ENCODE measurements at regions not wholly inside any gene's neighbourhood (a gene's known extent, or its start where the extent isn't known, plus 50 kb on each side); places are given as distances from the start of the nearest gene placed in this dataset.

DNA sequence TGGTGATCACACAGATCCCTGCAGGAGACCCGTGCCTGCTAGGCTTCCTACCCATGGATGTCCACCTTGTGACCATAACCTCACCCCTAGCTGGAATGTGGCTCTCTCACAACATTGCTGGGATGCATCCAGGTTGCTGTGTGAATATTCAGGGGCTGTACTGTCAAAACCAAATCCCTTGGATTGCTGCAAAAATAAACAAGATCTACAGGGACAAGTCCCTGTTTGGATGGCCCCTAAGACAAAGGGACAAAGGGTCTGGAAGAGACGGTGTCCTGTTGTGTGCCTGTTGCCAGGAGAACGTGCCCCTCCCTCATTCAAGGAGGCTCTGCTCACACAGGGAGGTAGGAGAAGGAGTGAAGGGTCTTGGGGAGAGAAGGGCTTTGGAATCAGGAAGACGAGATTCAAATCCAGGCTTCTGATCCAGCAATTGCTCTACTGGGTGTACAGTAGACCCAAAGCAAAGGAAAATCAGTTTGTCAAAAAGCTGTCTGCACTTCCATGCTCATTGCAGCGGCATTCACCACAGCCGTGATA, 89.2 kb upstream of the WASF3 start:
- Histone ChIP-seq H3K27me3 (ENCODE audit: low read length) (no peaks in the 10 kb centered on the region; the same call in 1 of the 2 replicates), H3K4me2 (ENCODE audit: low read depth, low read length, poor library complexity, severe bottlenecking) (no peak overlapping the region)

DNA sequence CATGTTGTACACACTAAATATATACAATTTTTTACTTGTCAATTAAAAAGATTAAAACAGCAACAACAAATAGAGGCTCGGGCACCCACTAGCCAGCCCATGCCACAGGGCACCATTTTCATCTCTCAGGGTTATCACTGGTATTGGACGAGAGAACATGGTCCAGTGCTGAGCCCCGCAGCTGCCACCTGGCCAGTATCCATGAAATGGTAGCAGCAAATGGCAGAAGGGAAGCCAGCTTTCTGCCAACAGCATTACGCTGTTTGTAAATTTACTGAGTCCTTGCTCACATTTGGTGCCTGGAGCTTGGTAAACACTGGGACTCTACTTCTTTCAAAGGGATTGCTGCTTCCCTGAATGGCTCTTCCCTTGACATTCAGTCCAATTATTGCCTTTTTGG, 87.9 kb upstream of the WASF3 start:
- Histone ChIP-seq H3K27ac (ENCODE audit: low read depth, low read length) (no peak overlapping the region), H3F3A (ENCODE audit: insufficient read depth) (no peaks in the 10 kb centered on the region), H4K20me1 (ENCODE audit: low read depth, low read length) (no peaks in the 10 kb centered on the region), H3K4me2 (ENCODE audit: low read depth, low read length, poor library complexity, severe bottlenecking) (no peak overlapping the region), H3K9me3 (ENCODE audit: insufficient read depth, low read length) (no peaks in the 10 kb centered on the region), H3K9me2 (replicated peaks; ENCODE audit: insufficient read depth, low read length) (no peaks in the 10 kb centered on the region), H3K9ac (ENCODE audit: low read length) (no peak overlapping the region), H3K36me3 (ENCODE audit: low read length) (no peaks in the 10 kb centered on the region), H3K27me3 (ENCODE audit: low read length) (no peaks in the 10 kb centered on the region; the same call in 1 of the 2 replicates), H3K4me3 (ENCODE audit: insufficient read depth, low read length, poor library complexity, severe bottlenecking) (no peak overlapping the region), H3K79me2 (ENCODE audit: insufficient read depth, low read length) (no peaks in the 10 kb centered on the region), H2AFZ (ENCODE audit: low read depth, low read length, severe bottlenecking) (no peak overlapping the region)
- TF ChIP-seq EZH2phosphoT487 (conservative IDR thresholded peaks at IDR 0.05; ENCODE audit: low read length) (no peak), CTCF (IDR thresholded peaks at IDR 0.05; ENCODE audit: insufficient read depth, low read length, poor library complexity, severe bottlenecking) (no peak)

More for the DNA sequence above, 89.2 kb upstream of the WASF3 start:
- Histone ChIP-seq H4K20me1 (ENCODE audit: low read depth, low read length) (no peaks in the 10 kb centered on the region), H3K9me3 (ENCODE audit: insufficient read depth, low read length) (no peaks in the 10 kb centered on the region), H3K9ac (ENCODE audit: low read length) (no peak overlapping the region), H3K9me2 (replicated peaks; ENCODE audit: insufficient read depth, low read length) (no peaks in the 10 kb centered on the region), H3K27ac (ENCODE audit: low read depth, low read length) (no peak overlapping the region), H3K79me2 (ENCODE audit: insufficient read depth, low read length) (no peaks in the 10 kb centered on the region), H3K4me3 (ENCODE audit: insufficient read depth, low read length, poor library complexity, severe bottlenecking) (no peak overlapping the region), H2AFZ (ENCODE audit: low read depth, low read length, severe bottlenecking) (no peak overlapping the region), H3K36me3 (ENCODE audit: low read length) (no peaks in the 10 kb centered on the region), H3F3A (ENCODE audit: insufficient read depth) (no peaks in the 10 kb centered on the region)
- TF ChIP-seq CTCF (IDR thresholded peaks at IDR 0.05; ENCODE audit: insufficient read depth, low read length, poor library complexity, severe bottlenecking) (no peak), EZH2phosphoT487 (conservative IDR thresholded peaks at IDR 0.05; ENCODE audit: low read length) (no peak)

DNA sequence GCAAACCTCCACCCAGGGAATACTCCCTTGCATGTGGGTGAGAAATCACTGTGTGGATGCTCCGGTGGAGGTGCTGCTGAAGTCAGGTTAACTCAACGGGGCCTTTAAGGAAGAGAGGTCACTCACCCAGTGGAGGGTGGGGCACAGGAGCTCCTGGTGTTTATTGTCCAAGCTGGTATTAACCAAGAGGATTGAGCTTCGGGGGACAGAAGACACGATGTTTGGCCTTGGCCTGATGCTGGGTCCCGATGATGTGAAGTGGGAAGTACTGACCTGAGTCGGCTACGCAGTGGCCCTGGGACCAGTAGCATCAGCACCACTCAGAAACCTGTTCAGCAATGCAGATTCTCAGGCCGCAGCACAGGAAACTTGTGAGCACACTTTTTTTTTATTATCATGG, 85.7 kb upstream of the WASF3 start:
- TF ChIP-seq EZH2phosphoT487 (conservative IDR thresholded peaks at IDR 0.05; ENCODE audit: low read length) (no peak), CTCF (IDR thresholded peaks at IDR 0.05; ENCODE audit: insufficient read depth, low read length, poor library complexity, severe bottlenecking) (no peak)
- H3K9me2 ChIP-seq (replicated peaks; ENCODE audit: insufficient read depth, low read length), result no peaks in the 10 kb centered on the region
- H3K9ac ChIP-seq (ENCODE audit: low read length), result no peak overlapping the region
- no peak overlapping the region for H2AFZ ChIP-seq (ENCODE audit: low read depth, low read length, severe bottlenecking)
- H4K20me1 ChIP-seq (ENCODE audit: low read depth, low read length), result no peaks in the 10 kb centered on the region
- H3K4me2 ChIP-seq (ENCODE audit: low read depth, low read length, poor library complexity, severe bottlenecking), result no peak overlapping the region
- H3K27ac ChIP-seq (ENCODE audit: low read depth, low read length), result no peak overlapping the region
- no peaks in the 10 kb centered on the region for H3K36me3 ChIP-seq (ENCODE audit: low read length)
- H3K4me3 ChIP-seq (ENCODE audit: insufficient read depth, low read length, poor library complexity, severe bottlenecking), result no peak overlapping the region
- H3K27me3 ChIP-seq (ENCODE audit: low read length), result no peaks in the 10 kb centered on the region
- H3F3A ChIP-seq (ENCODE audit: insufficient read depth), result no peaks in the 10 kb centered on the region
- H3K79me2 ChIP-seq (ENCODE audit: insufficient read depth, low read length), result no peaks in the 10 kb centered on the region
- no peaks in the 10 kb centered on the region for H3K9me3 ChIP-seq (ENCODE audit: insufficient read depth, low read length)
